Thyroid gland (tissue), 4 donors: ENCODE measurements at regions not wholly inside any gene's neighbourhood (a gene's known extent, or its start where the extent isn't known, plus 50 kb on each side); places are given as distances from the start of the nearest gene placed in this dataset.

ENCODE experiments used
- POLR2A ChIP-seq, 2 donors: fragments of 450-650 bp; IDR thresholded peaks; one replicate each; pipeline ENCODE4 v1.6.1; 2017; ENCODE audit warnings: antibody characterized with exemption in 2 of 2, mild to moderate bottlenecking in 2 of 2, moderate library complexity in 1 of 2
- TF ChIP-seq, protein P1 (sequence below), 6 experiments: fragments of 200-600 bp in 3 of 6; fragments of 450-650 bp in 3 of 6; sonication (generic) in 3 of 6; IDR thresholded peaks; one replicate each; pipeline ENCODE4 v1.5.1; 2016 to 2019; ENCODE audit warnings: antibody characterized with exemption in 6 of 6, mild to moderate bottlenecking in 2 of 6, inconsistent platforms in 1 of 6, moderate library complexity in 1 of 6

DNA sequence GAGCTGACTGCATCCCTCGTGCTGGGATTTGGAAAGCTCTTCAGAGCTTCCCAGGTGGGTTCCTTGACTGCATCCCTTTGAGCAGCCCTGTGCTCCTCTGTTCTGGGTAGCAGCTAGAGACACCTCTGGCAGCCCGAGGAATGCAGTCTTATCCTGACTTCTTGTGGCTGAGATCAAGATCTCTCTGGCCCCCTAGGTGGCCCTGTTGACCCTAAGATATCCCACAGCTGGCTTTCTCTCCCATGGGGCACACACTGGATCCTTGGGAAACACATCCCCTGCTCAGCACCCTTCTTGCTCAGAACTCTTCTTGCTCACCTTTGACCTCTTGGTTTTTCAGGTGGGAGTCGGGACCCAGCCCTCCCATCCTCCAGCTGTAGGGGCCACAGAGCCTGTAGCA, 237.2 kb downstream of the TSN start:
- TF ChIP-seq, protein P1, sequence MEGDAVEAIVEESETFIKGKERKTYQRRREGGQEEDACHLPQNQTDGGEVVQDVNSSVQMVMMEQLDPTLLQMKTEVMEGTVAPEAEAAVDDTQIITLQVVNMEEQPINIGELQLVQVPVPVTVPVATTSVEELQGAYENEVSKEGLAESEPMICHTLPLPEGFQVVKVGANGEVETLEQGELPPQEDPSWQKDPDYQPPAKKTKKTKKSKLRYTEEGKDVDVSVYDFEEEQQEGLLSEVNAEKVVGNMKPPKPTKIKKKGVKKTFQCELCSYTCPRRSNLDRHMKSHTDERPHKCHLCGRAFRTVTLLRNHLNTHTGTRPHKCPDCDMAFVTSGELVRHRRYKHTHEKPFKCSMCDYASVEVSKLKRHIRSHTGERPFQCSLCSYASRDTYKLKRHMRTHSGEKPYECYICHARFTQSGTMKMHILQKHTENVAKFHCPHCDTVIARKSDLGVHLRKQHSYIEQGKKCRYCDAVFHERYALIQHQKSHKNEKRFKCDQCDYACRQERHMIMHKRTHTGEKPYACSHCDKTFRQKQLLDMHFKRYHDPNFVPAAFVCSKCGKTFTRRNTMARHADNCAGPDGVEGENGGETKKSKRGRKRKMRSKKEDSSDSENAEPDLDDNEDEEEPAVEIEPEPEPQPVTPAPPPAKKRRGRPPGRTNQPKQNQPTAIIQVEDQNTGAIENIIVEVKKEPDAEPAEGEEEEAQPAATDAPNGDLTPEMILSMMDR (IDR thresholded peaks at IDR 0.05): no peak
- no peak for TF ChIP-seq POLR2A (IDR thresholded peaks at IDR 0.05)
